Activated T-cell treated with anti-CD3 and anti-CD28 coated beads for 4 hours (primary cell): ENCODE measurements at regions not wholly inside any gene's neighbourhood (a gene's known extent, or its start where the extent isn't known, plus 50 kb on each side); places are given as distances from the start of the nearest gene placed in this dataset.
"Not testable (repeated sequence)": the region's sequence is repeated elsewhere in the genome, so short reads cannot be mapped to it uniquely, and the experiment has no call there.

Source experiments
- DNase-seq: peaks from one replicate; pipeline ENCODE4 v3.0.0-alpha.2; 2020

GRCh38 chrX:122241959-122242358 is 942.1 kb upstream of the GRIA3 start:
- no peak for DNase-seq

GRCh38 chrX:122244080-122244479 is 940.0 kb upstream of the GRIA3 start:
- DNase-seq = no peak

- DNase-seq = no peak
Observed at GRCh38 chrX:122245175-122245574, 938.9 kb upstream of the GRIA3 start.

- DNase-seq = no peak
Observed at GRCh38 chrX:122245943-122246342, 938.1 kb upstream of the GRIA3 start.

GRCh38 chrX:122246937-122247336 is 937.1 kb upstream of the GRIA3 start:
- DNase-seq = no peak

GRCh38 chrX:122248681-122249080 is 935.4 kb upstream of the GRIA3 start:
- no peak for DNase-seq

GRCh38 chrX:122252454-122252853 is 931.6 kb upstream of the GRIA3 start:
- DNase-seq = no peak

- no peak for DNase-seq
Observed at GRCh38 chrX:122268353-122268752, 915.7 kb upstream of the GRIA3 start.

- DNase-seq = no peak
Observed at GRCh38 chrX:122269243-122269781, 914.8 kb upstream of the GRIA3 start.

GRCh38 chrX:122270809-122271494 is 913.1 kb upstream of the GRIA3 start:
- DNase-seq = no peak

- DNase-seq = no peak
Observed at GRCh38 chrX:122272011-122272410, 912.1 kb upstream of the GRIA3 start.

- no peak for DNase-seq
Observed at GRCh38 chrX:122279746-122280145, 904.3 kb upstream of the GRIA3 start.

GRCh38 chrX:122299822-122300221 is 884.3 kb upstream of the GRIA3 start:
- not testable (repeated sequence) for DNase-seq

- DNase-seq = no peak
Observed at GRCh38 chrX:122301491-122301890, 882.6 kb upstream of the GRIA3 start.

GRCh38 chrX:122303761-122304160 is 880.3 kb upstream of the GRIA3 start:
- no peak for DNase-seq

GRCh38 chrX:122344816-122345215 is 839.3 kb upstream of the GRIA3 start:
- no peak for DNase-seq

GRCh38 chrX:122363112-122363795 is 820.8 kb upstream of the GRIA3 start:
- no peak for DNase-seq

GRCh38 chrX:122375533-122375932 is 808.5 kb upstream of the GRIA3 start:
- DNase-seq = not testable (repeated sequence)

- no peak for DNase-seq
Observed at GRCh38 chrX:122389005-122389404, 795.1 kb upstream of the GRIA3 start.

- no peak for DNase-seq
Observed at GRCh38 chrX:122418758-122419157, 765.3 kb upstream of the GRIA3 start.

GRCh38 chrX:122421434-122422121 is 762.5 kb upstream of the GRIA3 start:
- DNase-seq = no peak

- no peak for DNase-seq
Observed at GRCh38 chrX:122422547-122422946, 761.5 kb upstream of the GRIA3 start.

GRCh38 chrX:122434942-122435341 is 749.1 kb upstream of the GRIA3 start:
- DNase-seq = no peak

GRCh38 chrX:122439831-122440230 is 744.2 kb upstream of the GRIA3 start:
- no peak for DNase-seq
